Astrocyte (in vitro differentiated cells and primary cell): ENCODE measurements at regions not wholly inside any gene's neighbourhood (a gene's known extent, or its start where the extent isn't known, plus 50 kb on each side); places are given as distances from the start of the nearest gene placed in this dataset.

Experiments used
- DNase-seq: peaks from one replicate; pipeline ENCODE4 v3.0.0-alpha.2; 2010; ENCODE audit warnings: low read depth
- FAIRE-seq: peaks from 2 replicates; lab custom pipeline; 2011; peaks lifted over from hg19 to GRCh38; lab: Jason Lieb, UNC
- H2AFZ ChIP-seq: 2 replicates; pipeline ENCODE4 v1.6.0; 2012; ENCODE audit warnings: low read depth, low read length, inconsistent platforms
- H3K27ac ChIP-seq: 2 replicates; pipeline ENCODE4 v1.5.1; 2011; ENCODE audit warnings: low read depth, low read length, inconsistent platforms
- H3K27me3 ChIP-seq: 2 replicates; pipeline ENCODE4 v1.6.0; 2011; ENCODE audit warnings: low read length, inconsistent platforms; ENCODE audit not compliant: insufficient read depth
- H3K36me3 ChIP-seq: 2 replicates; pipeline ENCODE4 v1.5.1; 2011; ENCODE audit warnings: low read length, inconsistent platforms; ENCODE audit not compliant: insufficient read depth
- H3K4me1 ChIP-seq: 2 replicates; pipeline ENCODE4 v1.5.1; 2011; ENCODE audit warnings: low read length, inconsistent platforms; ENCODE audit not compliant: insufficient read depth
- H3K4me2 ChIP-seq: 2 replicates; pipeline ENCODE4 v1.6.0; 2012; ENCODE audit warnings: low read length, inconsistent platforms
- H3K4me3 ChIP-seq: 2 replicates; pipeline ENCODE4 v1.5.1; 2011; ENCODE audit warnings: low read depth, mild to moderate bottlenecking, low read length, inconsistent platforms; ENCODE audit not compliant: insufficient read depth
- H3K79me2 ChIP-seq: 2 replicates; pipeline ENCODE4 v1.6.0; 2012; ENCODE audit warnings: mild to moderate bottlenecking, low read length, inconsistent platforms; ENCODE audit not compliant: insufficient read depth
- H3K9ac ChIP-seq: 2 replicates; pipeline ENCODE4 v1.6.0; 2012; ENCODE audit warnings: mild to moderate bottlenecking, low read length, inconsistent platforms
- H3K9me3 ChIP-seq: 2 replicates; pipeline ENCODE4 v1.5.1; 2012; ENCODE audit warnings: low read depth, mild to moderate bottlenecking, low read length, inconsistent platforms; ENCODE audit not compliant: insufficient read depth
- H4K20me1 ChIP-seq: 2 replicates; pipeline ENCODE4 v1.6.0; 2012; ENCODE audit warnings: low read length, inconsistent platforms; ENCODE audit not compliant: insufficient read depth
- H3K27ac Mint-ChIP-seq: one replicate; pipeline ENCODE4 v1.8.0; 2021; ENCODE audit warnings: mild to moderate bottlenecking, mixed read lengths; ENCODE audit not compliant: unreplicated experiment
- H3K27me3 Mint-ChIP-seq: one replicate; pipeline ENCODE4 v1.8.0; 2021; ENCODE audit warnings: low read depth, mixed read lengths; ENCODE audit not compliant: unreplicated experiment
- H3K36me3 Mint-ChIP-seq: one replicate; pipeline ENCODE4 v1.8.0; 2021; ENCODE audit warnings: low read depth, mixed read lengths; ENCODE audit not compliant: unreplicated experiment
- H3K4me1 Mint-ChIP-seq: one replicate; pipeline ENCODE4 v1.8.0; 2021; ENCODE audit warnings: low read depth, mixed read lengths; ENCODE audit not compliant: unreplicated experiment
- H3K4me3 Mint-ChIP-seq: one replicate; pipeline ENCODE4 v1.8.0; 2021; ENCODE audit warnings: mild to moderate bottlenecking, moderate library complexity, mixed read lengths; ENCODE audit not compliant: unreplicated experiment
- H3K9me3 Mint-ChIP-seq: one replicate; pipeline ENCODE4 v1.8.0; 2021; ENCODE audit warnings: mild to moderate bottlenecking, mixed read lengths; ENCODE audit not compliant: unreplicated experiment
- EZH2 ChIP-seq: IDR thresholded peaks from 2 replicates; pipeline ENCODE4 v1.6.1; 2012; ENCODE audit warnings: mild to moderate bottlenecking, low read length, inconsistent platforms; ENCODE audit not compliant: insufficient read depth
- TF ChIP-seq, protein P1 (sequence below): IDR thresholded peaks from 2 replicates; pipeline ENCODE4 v1.5.1; 2011; ENCODE audit warnings: low read depth, mild to moderate bottlenecking, inconsistent platforms, low read length, moderate library complexity; ENCODE audit not compliant: insufficient read depth

DNA sequence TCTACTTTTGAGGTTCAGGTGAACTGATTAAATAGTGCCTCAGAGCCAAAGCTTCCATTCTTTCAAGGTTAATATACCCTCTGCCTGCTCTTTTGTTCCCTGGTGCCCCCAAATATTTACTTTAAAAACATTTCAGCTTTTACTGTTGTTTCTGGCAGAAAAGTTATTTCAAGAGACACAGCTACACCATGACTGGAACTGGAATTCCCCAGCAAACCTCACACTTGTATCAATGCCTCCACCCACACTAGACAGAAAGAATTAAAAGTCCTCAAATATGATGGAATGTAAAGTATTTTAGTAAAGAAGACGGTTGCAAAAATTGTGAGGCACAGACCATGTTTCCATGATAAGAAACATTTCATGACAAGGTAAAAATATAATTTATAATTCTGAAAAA is 720.2 kb upstream of the TYRP1 start:
- H4K20me1 ChIP-seq = no peaks in the 10 kb centered on the region
- H3K4me1 ChIP-seq = no peaks in the 10 kb centered on the region
- no peak overlapping the region for H3K27ac ChIP-seq
- FAIRE-seq (no peak), DNase-seq (peak; percentile 0)
- Mint-ChIP-seq H3K9me3 (no peaks in the 10 kb centered on the region), H3K36me3 (no peaks in the 10 kb centered on the region), H3K27me3 (no peaks in the 10 kb centered on the region), H3K4me1 (peaks cover 15% of the 10 kb centered on the region), H3K27ac (peak overlapping the region; percentile 83), H3K4me3 (no peak overlapping the region)
- no peak overlapping the region for H2AFZ ChIP-seq
- no peaks in the 10 kb centered on the region for H3K36me3 ChIP-seq
- H3K79me2 ChIP-seq = no peaks in the 10 kb centered on the region
- H3K4me3 ChIP-seq = no peak overlapping the region
- no peak overlapping the region for H3K9ac ChIP-seq
- TF ChIP-seq, protein P1, sequence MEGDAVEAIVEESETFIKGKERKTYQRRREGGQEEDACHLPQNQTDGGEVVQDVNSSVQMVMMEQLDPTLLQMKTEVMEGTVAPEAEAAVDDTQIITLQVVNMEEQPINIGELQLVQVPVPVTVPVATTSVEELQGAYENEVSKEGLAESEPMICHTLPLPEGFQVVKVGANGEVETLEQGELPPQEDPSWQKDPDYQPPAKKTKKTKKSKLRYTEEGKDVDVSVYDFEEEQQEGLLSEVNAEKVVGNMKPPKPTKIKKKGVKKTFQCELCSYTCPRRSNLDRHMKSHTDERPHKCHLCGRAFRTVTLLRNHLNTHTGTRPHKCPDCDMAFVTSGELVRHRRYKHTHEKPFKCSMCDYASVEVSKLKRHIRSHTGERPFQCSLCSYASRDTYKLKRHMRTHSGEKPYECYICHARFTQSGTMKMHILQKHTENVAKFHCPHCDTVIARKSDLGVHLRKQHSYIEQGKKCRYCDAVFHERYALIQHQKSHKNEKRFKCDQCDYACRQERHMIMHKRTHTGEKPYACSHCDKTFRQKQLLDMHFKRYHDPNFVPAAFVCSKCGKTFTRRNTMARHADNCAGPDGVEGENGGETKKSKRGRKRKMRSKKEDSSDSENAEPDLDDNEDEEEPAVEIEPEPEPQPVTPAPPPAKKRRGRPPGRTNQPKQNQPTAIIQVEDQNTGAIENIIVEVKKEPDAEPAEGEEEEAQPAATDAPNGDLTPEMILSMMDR = no peak
- no peak for TF ChIP-seq EZH2
- H3K9me3 ChIP-seq = no peaks in the 10 kb centered on the region
- H3K4me2 ChIP-seq = no peak overlapping the region
- no peaks in the 10 kb centered on the region for H3K27me3 ChIP-seq

DNA sequence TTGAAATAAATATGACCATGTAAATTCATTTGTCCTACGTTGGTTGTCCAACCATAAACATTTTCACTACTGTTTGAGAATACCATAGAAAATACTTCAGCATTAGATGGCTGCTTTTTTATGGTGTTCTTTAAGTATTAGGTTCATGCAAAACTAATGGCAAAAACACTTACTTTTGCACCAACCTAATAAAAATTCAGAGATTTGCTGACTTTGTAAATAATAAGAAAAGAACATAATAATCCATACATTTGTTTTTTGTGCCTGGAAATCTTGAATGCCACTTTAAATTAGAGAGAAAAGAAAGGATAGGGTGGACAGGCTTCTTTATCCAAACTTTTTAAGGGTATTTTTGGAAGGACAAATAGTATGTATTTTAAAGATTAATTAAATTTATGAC is 719.7 kb upstream of the TYRP1 start:
- no peaks in the 10 kb centered on the region for H4K20me1 ChIP-seq
- TF ChIP-seq EZH2 = no peak
- TF ChIP-seq, protein P1 = no peak
- no peaks in the 10 kb centered on the region for H3K36me3 ChIP-seq
- no peak overlapping the region for H3K4me2 ChIP-seq
- no peak overlapping the region for H2AFZ ChIP-seq
- no peaks in the 10 kb centered on the region for H3K27me3 ChIP-seq
- H3K27ac ChIP-seq = no peak overlapping the region
- no peak overlapping the region for H3K4me3 ChIP-seq
- H3K9me3 ChIP-seq = no peaks in the 10 kb centered on the region
- FAIRE-seq (no peak), DNase-seq (no peak)
- H3K4me1 ChIP-seq = no peaks in the 10 kb centered on the region
- Mint-ChIP-seq H3K27me3 (no peaks in the 10 kb centered on the region), H3K27ac (no peak overlapping the region), H3K36me3 (no peaks in the 10 kb centered on the region), H3K4me1 (peaks cover 15% of the 10 kb centered on the region), H3K9me3 (no peaks in the 10 kb centered on the region), H3K4me3 (no peak overlapping the region)
- H3K9ac ChIP-seq = no peak overlapping the region
- H3K79me2 ChIP-seq = no peaks in the 10 kb centered on the region

DNA sequence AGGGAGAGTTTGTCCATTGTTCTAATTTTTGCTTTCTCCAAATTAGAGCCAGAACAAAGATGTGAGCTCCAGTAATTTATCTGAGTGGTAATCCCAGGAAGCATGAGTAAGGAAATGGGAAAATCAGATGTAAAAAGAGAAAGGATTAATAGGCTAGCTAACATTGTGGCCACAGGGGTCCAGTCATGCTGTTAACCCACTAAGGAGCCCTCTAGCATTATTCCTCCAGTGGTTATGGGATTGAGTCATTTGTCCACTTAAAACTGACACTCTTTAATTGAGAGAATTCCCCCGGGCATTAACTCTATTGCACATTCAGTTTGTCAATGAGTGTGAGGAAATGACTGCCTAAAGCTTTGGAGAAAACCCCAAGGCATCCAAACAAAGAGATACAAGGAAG is 700.3 kb upstream of the TYRP1 start:
- Histone ChIP-seq H3K4me1 (no peaks in the 10 kb centered on the region), H3K79me2 (no peaks in the 10 kb centered on the region), H3K9ac (no peak overlapping the region), H3K36me3 (no peaks in the 10 kb centered on the region), H3K4me2 (no peak overlapping the region), H3K9me3 (no peaks in the 10 kb centered on the region), H3K27me3 (no peaks in the 10 kb centered on the region), H2AFZ (no peak overlapping the region), H3K4me3 (no peak overlapping the region), H3K27ac (no peak overlapping the region), H4K20me1 (no peaks in the 10 kb centered on the region)
- FAIRE-seq (no peak), DNase-seq (no peak)
- H3K27me3 Mint-ChIP-seq = no peaks in the 10 kb centered on the region
- peaks cover 2% of the 10 kb centered on the region for H3K4me1 Mint-ChIP-seq
- H3K36me3 Mint-ChIP-seq = no peaks in the 10 kb centered on the region
- H3K4me3 Mint-ChIP-seq = no peak overlapping the region
- TF ChIP-seq, protein P1 = no peak
- TF ChIP-seq EZH2 = no peak
- no peaks in the 10 kb centered on the region for H3K9me3 Mint-ChIP-seq
- H3K27ac Mint-ChIP-seq = no peak overlapping the region
